Stimulated activated CD4-positive, alpha-beta T cell treated with anti-CD3 and anti-CD28 coated beads, Interleukin-12 subunit alpha, Interleukin-12 subunit beta, amount 100 ng/mL, for 4 hours (primary cell): ENCODE measurements at regions not wholly inside any gene's neighbourhood (a gene's known extent, or its start where the extent isn't known, plus 50 kb on each side); places are given as distances from the start of the nearest gene placed in this dataset.
"Not testable (repeated sequence)": the region's sequence is repeated elsewhere in the genome, so short reads cannot be mapped to it uniquely, and the experiment has no call there.

Experiments
- DNase-seq: peaks from one replicate; pipeline ENCODE4 v3.0.0-alpha.2; 2020

- not testable (repeated sequence) for DNase-seq
Measured at GRCh38 chr10:62500116-62500515, 125.9 kb downstream of the ZNF365 start.

GRCh38 chr10:62501547-62501946 is 127.4 kb downstream of the ZNF365 start:
- no peak for DNase-seq

GRCh38 chr10:62502995-62503613 is 128.9 kb downstream of the ZNF365 start:
- no peak for DNase-seq

DNA sequence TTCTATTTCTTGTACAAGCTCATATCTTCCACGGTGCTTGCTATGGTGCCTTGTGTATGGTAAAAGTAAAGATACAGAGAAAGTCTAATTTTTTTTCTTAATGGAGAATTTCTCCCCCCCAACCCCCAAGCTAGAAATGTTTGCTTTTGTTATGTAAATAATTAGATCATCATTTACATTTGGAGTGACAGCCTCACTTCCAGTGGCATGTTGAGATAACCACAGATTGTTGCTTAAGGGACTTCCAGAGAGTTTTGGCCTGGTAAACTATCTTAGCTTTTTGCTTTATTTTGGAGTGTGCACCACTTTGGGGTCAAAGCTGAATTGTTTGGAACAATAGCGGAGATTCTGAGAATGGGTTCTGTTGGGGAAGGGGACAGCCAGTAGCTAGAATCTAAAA is 129.7 kb downstream of the ZNF365 start:
- no peak for DNase-seq

DNA sequence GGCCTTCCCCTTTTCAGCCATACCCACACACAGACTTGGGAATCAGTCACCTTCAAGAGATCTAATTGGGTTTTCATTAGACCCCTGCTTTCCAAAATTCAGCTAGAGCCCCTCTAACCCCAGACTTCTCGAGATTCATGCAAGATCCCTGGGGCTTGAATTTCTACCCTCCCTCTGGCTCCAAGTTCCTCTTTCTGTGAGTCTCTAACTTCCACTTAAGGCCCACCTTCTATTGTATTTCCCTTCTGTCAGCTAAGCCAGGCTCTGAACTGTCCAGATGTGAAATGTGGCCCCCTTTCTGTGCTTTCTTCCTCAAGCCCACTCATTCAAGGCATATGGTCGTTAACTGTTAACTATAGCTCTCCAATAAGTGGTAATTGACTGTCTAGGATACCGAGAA is 132.2 kb downstream of the ZNF365 start:
- no peak for DNase-seq

DNA sequence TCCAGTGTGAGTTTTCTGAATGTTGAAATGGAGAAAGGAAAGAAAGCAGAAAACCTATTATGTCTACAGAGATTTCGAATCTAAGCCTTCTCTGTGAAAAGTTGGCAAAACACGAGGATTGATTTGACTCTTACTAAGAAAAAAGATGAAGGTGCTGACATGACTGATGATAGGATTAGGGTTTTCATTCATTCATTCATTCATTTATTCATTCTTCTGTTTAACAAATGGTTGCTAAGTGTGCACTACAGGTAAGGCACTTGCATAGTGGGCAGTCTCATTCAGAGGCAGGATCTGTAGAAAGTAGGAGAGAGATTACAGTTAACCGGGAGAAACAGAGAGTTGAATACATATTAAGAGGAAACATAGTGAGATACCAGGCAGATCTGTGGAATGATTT is 137.1 kb downstream of the ZNF365 start:
- no peak for DNase-seq

DNA sequence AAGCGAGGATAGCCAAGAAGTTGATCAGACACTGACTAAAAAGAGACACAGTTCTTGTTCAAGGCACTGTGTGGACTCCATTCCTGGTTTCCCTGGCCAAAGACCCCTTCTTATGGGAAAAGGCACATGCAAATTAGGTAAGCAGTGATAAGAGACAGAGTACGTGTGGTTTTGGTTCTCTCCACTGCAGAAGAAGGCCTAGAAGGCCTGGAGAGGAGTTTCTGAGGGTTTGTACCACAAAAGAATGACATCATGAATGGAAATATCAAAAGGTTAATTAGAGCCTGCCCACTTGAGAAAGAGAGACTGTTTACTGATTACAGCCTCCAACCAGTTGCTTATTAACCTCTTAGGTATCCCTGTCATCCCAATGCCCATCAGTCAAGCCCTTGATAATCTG is 137.5 kb downstream of the ZNF365 start:
- no peak for DNase-seq

DNA sequence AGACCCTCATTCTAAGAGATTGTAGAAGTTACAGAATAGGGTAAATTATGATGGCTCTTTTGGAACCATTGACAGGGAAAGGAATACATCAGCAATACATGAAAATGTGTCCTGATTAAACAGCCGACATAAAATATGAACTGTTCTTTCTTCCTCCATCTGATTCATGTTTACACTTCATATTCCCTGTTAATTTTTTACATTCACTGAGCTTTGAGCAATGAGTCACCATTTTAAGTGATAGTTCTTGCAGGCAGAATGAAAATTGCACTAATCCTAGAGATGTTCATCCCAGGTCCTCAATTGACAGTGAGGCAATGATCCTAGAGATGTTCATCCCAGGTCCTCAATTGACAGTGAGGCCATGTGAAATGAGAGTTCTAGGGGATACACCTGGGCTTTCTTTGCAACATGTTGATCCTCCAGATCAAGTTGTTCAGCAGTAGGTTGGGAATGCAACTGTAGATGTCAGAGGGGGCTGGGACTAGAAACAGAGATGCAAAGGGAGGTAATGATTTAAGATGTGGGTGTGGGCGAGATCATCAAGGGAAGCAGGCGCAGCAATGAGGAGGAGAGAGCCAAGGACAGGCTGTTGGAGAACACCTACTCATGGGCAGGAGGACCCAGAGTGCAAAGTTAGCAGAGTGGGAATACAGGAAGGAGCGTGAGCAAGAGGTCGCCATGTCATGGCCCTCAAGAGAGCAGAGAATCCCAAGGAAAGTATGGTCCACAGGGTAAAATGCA is 138.7 kb downstream of the ZNF365 start:
- DNase-seq, result no peak

DNA sequence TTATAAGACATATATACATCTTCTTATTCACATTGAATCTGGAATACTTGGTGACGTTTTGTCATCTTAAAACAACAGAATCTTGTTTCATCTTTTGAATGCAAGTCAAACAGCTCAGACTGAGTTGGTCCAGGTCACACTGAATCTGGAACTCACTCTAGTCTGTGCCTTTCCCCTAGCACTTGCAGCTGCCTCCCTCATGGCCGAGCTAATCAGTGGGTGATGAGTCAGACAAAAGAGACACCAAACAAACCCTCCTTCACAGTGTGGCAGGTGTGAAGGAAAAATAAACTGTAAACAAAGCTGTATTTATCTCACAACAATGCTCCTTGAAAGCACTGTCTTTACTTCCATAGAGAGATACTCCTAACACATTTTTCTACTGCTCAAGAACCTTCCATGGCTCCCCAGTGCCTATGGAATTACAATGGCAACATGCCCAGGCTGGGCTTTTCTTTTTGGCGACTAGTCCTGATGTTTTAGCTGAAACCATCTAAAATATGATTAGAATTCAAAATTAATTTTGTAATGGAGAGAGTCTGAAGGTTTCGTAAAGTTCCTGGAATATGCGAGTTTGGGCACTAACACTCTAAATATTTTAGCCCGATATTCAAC is 140.0 kb downstream of the ZNF365 start:
- no peak for DNase-seq

GRCh38 chr10:62517252-62517651 is 143.1 kb downstream of the ZNF365 start:
- no peak for DNase-seq

DNA sequence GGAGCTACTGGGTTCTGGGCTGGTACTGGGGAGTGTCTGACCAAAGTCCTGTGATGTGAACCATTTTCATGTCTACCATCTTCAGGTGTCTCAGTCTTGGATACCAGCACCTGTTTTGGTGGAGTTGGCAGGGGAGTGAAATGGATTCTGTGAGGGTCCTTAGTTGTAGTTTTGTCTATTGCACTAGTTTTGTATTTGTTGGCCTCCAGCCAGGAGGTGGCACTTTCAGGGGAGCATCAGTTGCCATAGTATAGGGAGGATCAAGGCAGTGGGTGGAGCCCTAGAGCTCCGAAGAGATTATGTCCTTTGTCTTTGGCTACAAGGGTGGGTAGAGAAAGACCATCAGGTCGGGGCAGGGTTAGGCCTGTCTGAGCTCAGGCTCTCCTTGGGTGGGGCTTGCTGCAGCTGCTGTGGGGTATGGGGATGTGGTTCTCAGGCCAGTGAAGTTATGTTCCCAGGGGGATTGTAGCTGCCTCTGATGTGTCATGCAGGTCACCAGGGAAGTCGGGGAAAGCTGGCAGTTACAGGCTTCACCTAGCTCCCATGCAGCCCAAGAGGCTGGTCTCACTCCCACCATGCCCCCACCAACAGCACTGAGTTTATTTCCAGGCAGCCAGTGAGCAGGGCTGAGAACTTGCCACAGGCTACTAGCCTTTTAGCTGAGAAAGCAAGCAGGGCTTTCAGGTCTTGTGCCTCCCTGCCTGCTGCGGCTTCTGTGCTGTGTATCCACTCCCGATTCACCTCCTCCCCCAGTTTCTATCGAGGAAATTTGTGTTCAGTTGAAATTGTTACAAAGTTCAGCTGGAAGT is 153.1 kb downstream of the ZNF365 start:
- DNase-seq, result no peak

DNA sequence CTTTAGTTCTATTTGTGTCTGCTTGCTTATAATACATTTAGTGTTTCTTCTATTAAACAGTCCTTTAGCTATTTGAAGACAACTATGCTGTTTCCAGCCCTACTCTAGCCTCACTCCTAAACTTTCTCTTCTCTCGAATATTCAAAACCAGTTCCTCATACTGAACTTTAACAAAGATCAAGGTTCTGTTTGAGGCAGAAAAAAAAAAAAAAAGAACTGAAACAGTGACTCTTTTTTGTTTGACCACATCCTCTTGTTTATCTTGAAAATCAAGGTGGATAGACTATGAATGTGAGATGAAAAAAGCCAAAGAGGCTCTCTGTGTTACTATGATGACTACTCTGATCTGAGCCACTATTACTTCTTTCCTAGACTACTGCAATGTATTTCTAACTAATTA is 154.3 kb downstream of the ZNF365 start:
- DNase-seq, result no peak

- no peak for DNase-seq
Measured at GRCh38 chr10:62529396-62529795, 155.2 kb downstream of the ZNF365 start.

DNA sequence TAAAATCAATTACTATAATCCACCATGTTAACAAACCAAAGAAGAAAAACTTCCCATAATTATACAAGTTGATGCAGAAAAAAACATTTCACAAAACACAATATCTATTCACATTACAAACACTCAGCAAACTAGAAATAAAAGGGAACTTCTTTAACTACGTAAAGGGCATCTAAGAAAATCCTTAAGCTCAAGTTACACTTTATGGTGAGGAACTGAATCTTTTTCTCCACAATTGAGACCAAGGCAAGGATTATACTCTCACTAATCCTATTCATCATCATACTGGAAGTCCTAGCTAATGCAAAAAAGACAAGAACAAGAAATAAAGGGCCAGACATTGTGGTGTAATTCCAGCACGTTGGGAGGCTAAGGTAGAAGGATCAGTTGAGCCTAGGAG is 159.9 kb downstream of the ZNF365 start:
- no peak for DNase-seq

GRCh38 chr10:62538606-62539005 is 164.4 kb downstream of the ZNF365 start:
- DNase-seq, result no peak

DNA sequence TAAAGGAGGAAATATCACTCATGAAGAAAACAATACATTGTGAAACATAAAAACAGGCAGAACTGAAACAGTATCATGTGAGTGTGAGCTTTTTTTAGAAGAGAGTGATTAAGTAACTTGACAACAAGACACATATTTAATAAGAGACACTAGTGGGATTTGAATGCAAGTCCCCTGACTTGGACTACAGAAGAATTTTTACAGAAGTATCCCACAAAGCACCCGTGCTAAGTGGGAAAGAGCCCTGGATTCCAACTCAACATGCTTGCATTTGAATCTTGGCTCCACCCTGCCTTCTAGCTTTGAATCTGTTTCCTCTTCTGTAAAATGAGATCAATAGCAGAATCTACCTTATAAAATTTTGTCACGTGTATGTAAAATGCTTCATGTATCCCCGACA is 166.2 kb downstream of the ZNF365 start:
- DNase-seq, result no peak

GRCh38 chr10:62541811-62542210 is 167.6 kb downstream of the ZNF365 start:
- no peak for DNase-seq

DNA sequence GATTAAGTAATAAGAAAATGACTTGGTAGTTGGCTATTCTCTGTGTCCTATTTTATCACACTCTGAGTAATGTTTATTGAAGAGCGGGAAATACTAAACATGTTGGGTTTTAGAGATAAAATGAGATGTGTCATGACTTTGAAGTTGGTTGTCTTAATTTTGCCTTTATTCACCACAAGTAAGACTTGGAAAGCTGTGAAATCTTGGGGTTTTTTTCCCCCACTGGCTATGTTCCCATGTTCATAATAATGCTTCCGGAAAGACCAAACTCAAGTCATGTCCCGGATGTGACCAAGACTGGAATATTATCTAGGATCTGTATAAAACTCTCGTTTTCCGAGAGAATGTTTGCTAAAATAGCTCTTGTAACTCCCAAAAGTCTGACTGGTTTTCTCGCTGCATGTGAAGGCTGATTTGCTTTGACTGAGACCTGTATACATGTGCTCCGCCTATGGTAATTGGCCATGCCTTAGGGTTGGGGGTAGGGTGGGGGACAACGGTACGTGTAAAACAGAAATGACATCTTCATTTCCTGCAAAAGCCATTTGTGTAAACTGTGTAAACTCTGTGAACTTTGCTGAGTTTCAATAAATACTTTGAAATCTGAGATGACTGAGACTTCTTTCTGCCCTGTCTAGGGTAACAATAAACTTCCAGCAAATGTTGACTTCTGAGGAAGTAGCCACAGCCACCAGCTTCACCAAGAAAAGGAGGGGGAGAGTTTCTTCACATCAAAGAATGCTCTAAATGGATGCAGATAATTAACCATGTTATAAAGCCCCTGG is 169.6 kb downstream of the ZNF365 start:
- DNase-seq, result no peak

- no peak for DNase-seq
Measured at GRCh38 chr10:62545160-62546066, 171.2 kb downstream of the ZNF365 start.

GRCh38 chr10:62548686-62549085 is 174.5 kb downstream of the ZNF365 start:
- DNase-seq, result no peak

- no peak for DNase-seq
Measured at GRCh38 chr10:62550173-62550572, 176.0 kb downstream of the ZNF365 start.
